Prostate gland (tissue), 2 donors: ENCODE measurements at regions not wholly inside any gene's neighbourhood (a gene's known extent, or its start where the extent isn't known, plus 50 kb on each side); places are given as distances from the start of the nearest gene placed in this dataset.

Source experiments
- DNase-seq: peaks from one replicate; pipeline ENCODE4 v3.0.0-alpha.2; 2019; ENCODE audit warnings: low spot score
- H3K27ac ChIP-seq, 2 donors: fragments of 200-600 bp; sonication (generic); 2 replicates each; pipeline ENCODE4 v1.5.1; 2017 to 2019
- H3K27me3 ChIP-seq: fragments of 200-600 bp; sonication (generic); replicated peaks from 2 replicates; pipeline ENCODE4 v1.5.1; 2019; ENCODE audit not compliant: insufficient read depth
- H3K36me3 ChIP-seq, 2 donors: fragments of 200-600 bp; sonication (generic); 1 replicate in 1 of 2; 2 replicates in 1 of 2; pipeline versions ENCODE4 v1.5.1 to v1.8.1; 2017 to 2019
- H3K4me1 ChIP-seq: fragments of 200-600 bp; sonication (generic); replicated peaks from 2 replicates; pipeline ENCODE4 v1.5.1; 2019
- H3K4me3 ChIP-seq, 2 donors: fragments of 200-600 bp; sonication (generic); 2 replicates each; pipeline ENCODE4 v1.5.1; 2017 to 2019
- H3K9me3 ChIP-seq: fragments of 200-600 bp; sonication (generic); 2 replicates; pipeline ENCODE4 v1.5.1; 2017
- CTCF ChIP-seq, 4 experiments: fragments of 200-600 bp in 2 of 4; fragments of 450-650 bp in 2 of 4; sonication (generic) in 2 of 4; IDR thresholded peaks; 1 replicate in 3 of 4; 2 replicates in 1 of 4; pipeline ENCODE4 v1.5.1; 2016 to 2019; ENCODE audit warnings: antibody characterized with exemption in 4 of 4, mild to moderate bottlenecking in 2 of 4, moderate library complexity in 2 of 4
- POLR2A ChIP-seq: fragments of 450-650 bp; IDR thresholded peaks from one replicate; pipeline ENCODE4 v1.6.1; 2016; ENCODE audit warnings: antibody characterized with exemption, mild to moderate bottlenecking
- POLR2AphosphoS5 ChIP-seq: sonication (generic); formaldehyde crosslinking; IDR thresholded peaks from one replicate; pipeline ENCODE4 v1.6.1; 2017; ENCODE audit warnings: antibody characterized with exemption
- WGBS: methylation state at CpG from one replicate; pipeline ENCODE4 v1.1.5; 2018; 5-methylcytosine and 5-hydroxymethylcytosine counted together
- intact Hi-C: fragments of 100-400 bp; cut with DNase I; formaldehyde crosslinking; loops from one replicate; pipeline ENCODE4 v1.14.2; 2022

- WGBS, result 95% methylated on average over 8 of the region's 8 CpGs
- H3K36me3 ChIP-seq, result no peaks in the 10 kb centered on the region
- H3K4me1 ChIP-seq, result no peaks in the 10 kb centered on the region
- intact Hi-C loops, result loop anchor here (5.0 to 10.0 kb wide), 3 partner anchors 64 to 289 kb away; partner anchors contain the start of gene ZNF516
- no peaks in the 10 kb centered on the region for H3K9me3 ChIP-seq
- no peak overlapping the region for H3K27ac ChIP-seq
- TF ChIP-seq POLR2AphosphoS5, result no peak
- TF ChIP-seq POLR2A, result no peak
- H3K4me3 ChIP-seq, result no peak overlapping the region
- no peaks in the 10 kb centered on the region for H3K27me3 ChIP-seq
- DNase-seq, result no peak
Measured at GRCh38 chr18:76685860-76686259, 136.5 kb upstream of the ZNF236 start.

- H3K27me3 ChIP-seq, result no peaks in the 10 kb centered on the region
- no peaks in the 10 kb centered on the region for H3K4me1 ChIP-seq
- WGBS, result 92% methylated on average over 7 of the region's 7 CpGs
- H3K4me3 ChIP-seq, result no peak overlapping the region
- no peaks in the 10 kb centered on the region for H3K9me3 ChIP-seq
- H3K27ac ChIP-seq, result no peak overlapping the region
- H3K36me3 ChIP-seq, result no peaks in the 10 kb centered on the region
- DNase-seq, result no peak
- TF ChIP-seq POLR2AphosphoS5 (no peak), CTCF (IDR thresholded peaks at IDR 0.05) (no peak), POLR2A (no peak)
- intact Hi-C loops, result loop anchor here (5.0 to 10.0 kb wide), 3 partner anchors 63 to 288 kb away; partner anchors contain the start of gene ZNF516
Measured at GRCh38 chr18:76685402-76685801, 137.0 kb upstream of the ZNF236 start.

GRCh38 chr18:76684265-76684664 lies 138.1 kb upstream of the ZNF236 start:
- Histone ChIP-seq H3K36me3 (no peaks in the 10 kb centered on the region), H3K4me3 (no peak overlapping the region), H3K4me1 (no peaks in the 10 kb centered on the region), H3K27ac (no peak overlapping the region), H3K9me3 (no peaks in the 10 kb centered on the region), H3K27me3 (no peaks in the 10 kb centered on the region)
- 64% methylated on average over 16 of the region's 16 CpGs for WGBS
- intact Hi-C loops, result loop anchor here (10.0 kb wide), 1 partner anchor 189 kb away; the partner anchor contains the start of gene ZNF516
- TF ChIP-seq POLR2A (no peak), CTCF (IDR thresholded peaks at IDR 0.05) (no peak), POLR2AphosphoS5 (no peak)
- no peak for DNase-seq

- H3K36me3 ChIP-seq, result no peaks in the 10 kb centered on the region
- H3K4me3 ChIP-seq, result no peak overlapping the region
- no peaks in the 10 kb centered on the region for H3K4me1 ChIP-seq
- WGBS, result 84% methylated on average over 8 of the region's 8 CpGs
- no peaks in the 10 kb centered on the region for H3K27me3 ChIP-seq
- H3K9me3 ChIP-seq, result no peaks in the 10 kb centered on the region
- no peak for DNase-seq
- TF ChIP-seq CTCF (IDR thresholded peaks at IDR 0.05), result no peak
- H3K27ac ChIP-seq, result no peak overlapping the region
- intact Hi-C loops, result loop anchor here (10.0 kb wide), 1 partner anchor 185 kb away; the partner anchor contains the start of gene ZNF516
Measured at GRCh38 chr18:76679945-76680344, 142.4 kb upstream of the ZNF236 start.

GRCh38 chr18:76679259-76679658 lies 143.1 kb upstream of the ZNF236 start:
- H3K27ac ChIP-seq, result no peak overlapping the region
- intact Hi-C loops, result no loop called here
- no peaks in the 10 kb centered on the region for H3K4me1 ChIP-seq
- no peaks in the 10 kb centered on the region for H3K36me3 ChIP-seq
- no peaks in the 10 kb centered on the region for H3K27me3 ChIP-seq
- WGBS, result 62% methylated on average over 7 of the region's 7 CpGs
- DNase-seq, result no peak
- no peak overlapping the region for H3K4me3 ChIP-seq
- H3K9me3 ChIP-seq, result no peaks in the 10 kb centered on the region
- TF ChIP-seq CTCF (IDR thresholded peaks at IDR 0.05) (no peak), POLR2AphosphoS5 (no peak), POLR2A (no peak)
